H1 (cell line): ENCODE measurements at regions not wholly inside any gene's neighbourhood (a gene's known extent, or its start where the extent isn't known, plus 50 kb on each side); places are given as distances from the start of the nearest gene placed in this dataset.

Experiments used
- CHD2 ChIP-seq: IDR thresholded peaks from 2 replicates; pipeline ENCODE4 v1.6.1; 2012; ENCODE audit warnings: low read length, improper control_type of control experiment
- CREB1 ChIP-seq: IDR thresholded peaks from 2 replicates; pipeline ENCODE4 v1.6.1; 2012; ENCODE audit warnings: inconsistent platforms
- POLR2AphosphoS5 ChIP-seq: IDR thresholded peaks from 2 replicates; pipeline ENCODE4 v1.6.1; 2011; ENCODE audit warnings: low read depth, low read length
- USF2 ChIP-seq: IDR thresholded peaks from 2 replicates; pipeline ENCODE4 v1.6.1; 2011; ENCODE audit warnings: low read length, improper control_type of control experiment

GRCh38 chr15:69665641-69666111, 213.1 kb downstream of the RPLP1 start (continued):
- TF ChIP-seq USF2 (no peak), POLR2AphosphoS5 (no peak), CREB1 (no peak), CHD2 (no peak)
